ENCODE measurements at regions not wholly inside any gene's neighbourhood (a gene's known extent, or its start where the extent isn't known, plus 50 kb on each side); places are given as distances from the start of the nearest gene placed in this dataset.

GRCh38 chr5:4015709-4016108 lies 420.1 kb downstream of the IRX1 start:
- Histone ChIP-seq H3K79me1 (ENCODE audit: insufficient read depth, low read depth, low read length, poor library complexity, severe bottlenecking) (no peaks in the 10 kb centered on the region), H3K56ac (ENCODE audit: insufficient read length, low read depth, low read length) (no peak overlapping the region), H2BK12ac (ENCODE audit: insufficient read length, low read depth, low read length) (no peak overlapping the region), H3K9ac (ENCODE audit: extremely low read depth, insufficient read length, low read length) (no peak overlapping the region), H2BK5ac (ENCODE audit: insufficient read length, low read length) (no peak overlapping the region), H4K8ac (replicated peaks; ENCODE audit: insufficient read length, low read depth, low read length) (no peak overlapping the region), H2BK20ac (ENCODE audit: low read depth, low read length, poor library complexity, severe bottlenecking) (no peak overlapping the region), H3K14ac (ENCODE audit: insufficient read depth, low read length) (no peak overlapping the region), H3T11ph (ENCODE audit: low read length) (no peak overlapping the region), H4K91ac (ENCODE audit: insufficient read length, low read depth, low read length) (no peak overlapping the region), H3K79me2 (ENCODE audit: insufficient read depth, low read length) (no peaks in the 10 kb centered on the region; the same call in 1 of the 2 replicates), H3K4me2 (ENCODE audit: insufficient read depth, insufficient read length, low read length) (no peak overlapping the region), H3K4ac (ENCODE audit: low read depth, low read length) (no peak overlapping the region), H2AK5ac (ENCODE audit: insufficient read length, low read length) (no peak overlapping the region), H3K27me3 (ENCODE audit: insufficient read depth, low read length) (no peaks in the 10 kb centered on the region), H4K20me1 (ENCODE audit: control insufficient read depth, insufficient read depth, insufficient read length) (no peaks in the 10 kb centered on the region), H2AFZ (ENCODE audit: low read length) (no peak overlapping the region), H3K23ac (ENCODE audit: insufficient read length, low read depth, low read length) (no peak overlapping the region), H3K9me3 (ENCODE audit: control insufficient read depth, low read depth, low read length) (no peaks in the 10 kb centered on the region), H4K5ac (ENCODE audit: insufficient read length, low read depth, low read length) (no peak overlapping the region), H2BK15ac (ENCODE audit: low read depth, low read length) (no peak overlapping the region), H3K27ac (ENCODE audit: insufficient read length, low read depth, low read length) (no peak overlapping the region), H3K18ac (ENCODE audit: insufficient read length, low read depth, low read length) (no peak overlapping the region), H2BK120ac (ENCODE audit: low read depth, low read length, poor library complexity, severe bottlenecking) (no peak overlapping the region), H3K23me2 (ENCODE audit: insufficient read length, low read depth, low read length, poor library complexity, severe bottlenecking) (no peaks in the 10 kb centered on the region), H3K4me1 (ENCODE audit: insufficient read depth, low read length) (peaks cover 4% of the 10 kb centered on the region; the same call in 1 of the 2 replicates)
- no CpG with 5 or more reads among the region's 4 CpGs for WGBS (ENCODE audit: extremely low coverage, insufficient read length, low lambda C conversion rate)
- Mint-ChIP-seq H3K27ac (no peak overlapping the region), H3K4me1 (peaks cover 15 to 16% of the 10 kb centered on the region in 2 experiments), H3K36me3 (ENCODE audit: insufficient read depth in 1 of 3, low read depth in 3 of 3) (no peaks in the 10 kb centered on the region), H3K4me3 (no peak overlapping the region), H3K9me3 (no peaks in the 10 kb centered on the region), H3K27me3 (ENCODE audit: low read depth) (no peaks in the 10 kb centered on the region; the same call in 1 of the 2 replicates)
- DNase-seq = no peak
- TF ChIP-seq CTCF (conservative IDR thresholded peaks at IDR 0.05) = no peak

Measured in H9 (cell line).